T-helper 2 cell treated with Interferon-gamma antibody and Interleukin-4, amounts not matched to agents 5 μg/mL and 100 μg/mL, for 36 hours (primary cell): ENCODE measurements at regions not wholly inside any gene's neighbourhood (a gene's known extent, or its start where the extent isn't known, plus 50 kb on each side); places are given as distances from the start of the nearest gene placed in this dataset.

ENCODE experiments used
- DNase-seq: peaks from one replicate; pipeline ENCODE4 v3.0.0; 2021; ENCODE audit warnings: low spot score
- H3K27ac Mint-ChIP-seq: one replicate; pipeline ENCODE4 v1.8.0; 2021; ENCODE audit warnings: mild to moderate bottlenecking, mixed read lengths
- H3K27me3 Mint-ChIP-seq: one replicate; pipeline ENCODE4 v1.8.0; 2021; ENCODE audit warnings: low read depth, mixed read lengths
- H3K36me3 Mint-ChIP-seq: one replicate; pipeline ENCODE4 v1.8.0; 2021; ENCODE audit warnings: low read depth, mixed read lengths
- H3K4me1 Mint-ChIP-seq: one replicate; pipeline ENCODE4 v1.8.0; 2021; ENCODE audit warnings: low read depth, mixed read lengths
- H3K4me3 Mint-ChIP-seq: one replicate; pipeline ENCODE4 v1.8.0; 2022; ENCODE audit warnings: mild to moderate bottlenecking, moderate library complexity, mixed read lengths
- H3K9me3 Mint-ChIP-seq: one replicate; pipeline ENCODE4 v1.8.0; 2021; ENCODE audit warnings: mixed read lengths

- Mint-ChIP-seq H3K27ac (no peak overlapping the region), H3K4me1 (no peaks in the 10 kb centered on the region), H3K36me3 (no peaks in the 10 kb centered on the region), H3K9me3 (no peaks in the 10 kb centered on the region), H3K4me3 (no peak overlapping the region), H3K27me3 (no peaks in the 10 kb centered on the region)
- no peak for DNase-seq
These were observed 170.5 kb downstream of the TRIM36 start for GRCh38 chr5:114999176-114999575.

DNA sequence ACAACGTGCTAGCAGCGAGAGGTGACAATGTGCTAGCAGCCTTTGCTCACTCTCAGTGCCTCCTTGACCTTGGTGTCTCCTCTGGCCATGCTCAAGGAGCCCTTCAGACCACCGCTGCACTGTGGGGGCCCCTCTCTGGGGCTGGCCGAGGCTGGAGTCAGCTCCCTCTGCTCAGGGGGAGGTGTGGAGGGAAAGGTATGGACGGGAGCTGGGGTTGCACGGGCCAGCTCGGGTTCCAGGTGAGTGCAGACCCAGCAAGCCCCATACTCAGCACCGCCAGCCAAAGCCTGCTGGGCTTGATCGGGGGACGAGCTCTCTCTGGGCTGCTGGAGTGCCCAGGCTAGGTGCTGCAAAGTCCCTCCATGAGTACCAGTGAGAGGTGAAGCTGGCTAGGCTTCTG, 180.2 kb downstream of the TRIM36 start:
- no peaks in the 10 kb centered on the region for H3K27me3 Mint-ChIP-seq
- no peaks in the 10 kb centered on the region for H3K9me3 Mint-ChIP-seq
- no peaks in the 10 kb centered on the region for H3K4me1 Mint-ChIP-seq
- no peaks in the 10 kb centered on the region for H3K36me3 Mint-ChIP-seq
- DNase-seq: no peak
- no peak overlapping the region for H3K4me3 Mint-ChIP-seq
- no peak overlapping the region for H3K27ac Mint-ChIP-seq

DNA sequence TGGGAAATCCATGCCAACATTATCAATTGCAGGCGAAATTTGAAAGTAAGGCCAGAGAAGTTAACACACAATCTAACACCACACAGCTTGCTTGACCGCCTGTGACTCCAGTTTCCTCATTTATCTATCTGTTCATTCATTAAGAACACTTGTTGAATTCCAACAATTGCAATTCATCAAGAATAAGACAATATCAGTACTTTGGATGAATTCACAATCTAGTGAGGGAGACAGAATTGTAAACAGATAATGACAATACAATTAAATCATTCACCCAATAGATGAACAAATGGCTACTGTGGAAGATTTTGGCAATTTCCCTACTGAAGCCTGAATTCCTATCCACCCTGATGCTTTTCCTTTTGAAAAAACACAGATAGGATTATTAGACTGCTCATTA, 181.6 kb downstream of the TRIM36 start:
- H3K27ac Mint-ChIP-seq: no peak overlapping the region
- H3K36me3 Mint-ChIP-seq: no peaks in the 10 kb centered on the region
- H3K4me1 Mint-ChIP-seq: no peaks in the 10 kb centered on the region
- no peak overlapping the region for H3K4me3 Mint-ChIP-seq
- H3K9me3 Mint-ChIP-seq: no peaks in the 10 kb centered on the region
- no peak for DNase-seq
- H3K27me3 Mint-ChIP-seq: no peaks in the 10 kb centered on the region

GRCh38 chr5:114984796-114985195, 184.9 kb downstream of the TRIM36 start:
- Mint-ChIP-seq H3K4me1 (no peaks in the 10 kb centered on the region), H3K27ac (no peak overlapping the region), H3K36me3 (no peaks in the 10 kb centered on the region), H3K9me3 (no peaks in the 10 kb centered on the region), H3K4me3 (no peak overlapping the region), H3K27me3 (no peaks in the 10 kb centered on the region)
- no peak for DNase-seq

DNA sequence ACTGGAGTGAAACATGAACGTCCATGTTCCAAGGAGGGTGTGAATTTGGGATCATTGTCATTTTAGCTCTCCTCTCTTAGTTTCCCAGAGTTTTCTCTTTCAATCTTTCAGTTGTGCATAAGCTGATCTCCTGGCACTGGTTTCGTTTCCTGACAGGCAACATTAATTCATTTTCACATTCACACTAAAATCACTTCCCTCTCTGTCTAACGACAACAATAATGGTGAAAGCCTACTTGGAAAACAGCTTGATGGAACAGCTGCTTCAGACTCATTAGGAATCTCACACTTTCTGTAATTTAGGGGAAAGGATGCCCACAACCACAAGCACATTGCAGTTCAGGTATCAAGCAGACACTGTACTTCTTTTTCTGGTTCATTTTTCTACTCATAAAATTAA, 188.6 kb downstream of the TRIM36 start:
- Mint-ChIP-seq H3K4me1 (no peaks in the 10 kb centered on the region), H3K27me3 (no peaks in the 10 kb centered on the region), H3K36me3 (no peaks in the 10 kb centered on the region), H3K4me3 (no peak overlapping the region), H3K9me3 (no peaks in the 10 kb centered on the region), H3K27ac (no peak overlapping the region)
- DNase-seq: no peak

DNA sequence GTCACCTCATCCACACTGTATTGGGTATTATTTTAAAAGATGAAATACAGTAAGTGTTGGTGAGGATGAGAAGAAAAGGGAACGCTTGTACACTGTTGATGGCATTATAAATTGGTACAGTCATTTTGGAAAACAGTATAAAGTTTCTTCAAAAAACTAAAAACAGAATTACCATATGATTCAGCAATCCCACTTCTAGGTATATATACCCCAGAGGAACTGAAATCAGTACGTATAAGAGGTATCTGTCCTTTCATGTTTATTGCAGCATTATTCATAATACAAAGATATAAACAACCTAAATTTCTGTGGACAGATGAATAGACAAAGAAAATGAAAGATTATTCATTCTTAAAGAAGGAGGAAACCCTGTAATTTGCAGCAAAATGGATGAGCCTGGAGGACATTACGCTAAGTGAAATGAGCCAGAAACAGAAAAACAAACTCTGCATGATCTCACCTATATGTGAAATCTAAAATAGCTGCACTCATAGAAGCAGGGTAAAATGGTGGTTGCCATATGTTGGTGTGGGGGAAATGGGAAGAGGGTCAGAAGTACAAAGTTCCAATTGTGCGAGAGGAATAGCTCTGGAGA, 191.6 kb downstream of the TRIM36 start:
- Mint-ChIP-seq H3K4me1 (no peaks in the 10 kb centered on the region), H3K9me3 (no peaks in the 10 kb centered on the region), H3K36me3 (no peaks in the 10 kb centered on the region), H3K4me3 (no peak overlapping the region), H3K27ac (no peak overlapping the region), H3K27me3 (no peaks in the 10 kb centered on the region)
- no peak for DNase-seq

- H3K4me1 Mint-ChIP-seq: no peaks in the 10 kb centered on the region
- H3K4me3 Mint-ChIP-seq: no peak overlapping the region
- no peak for DNase-seq
- H3K9me3 Mint-ChIP-seq: no peaks in the 10 kb centered on the region
- no peaks in the 10 kb centered on the region for H3K36me3 Mint-ChIP-seq
- H3K27ac Mint-ChIP-seq: no peak overlapping the region
- H3K27me3 Mint-ChIP-seq: no peaks in the 10 kb centered on the region
These were observed 200.2 kb downstream of the TRIM36 start for GRCh38 chr5:114969482-114969881.

DNA sequence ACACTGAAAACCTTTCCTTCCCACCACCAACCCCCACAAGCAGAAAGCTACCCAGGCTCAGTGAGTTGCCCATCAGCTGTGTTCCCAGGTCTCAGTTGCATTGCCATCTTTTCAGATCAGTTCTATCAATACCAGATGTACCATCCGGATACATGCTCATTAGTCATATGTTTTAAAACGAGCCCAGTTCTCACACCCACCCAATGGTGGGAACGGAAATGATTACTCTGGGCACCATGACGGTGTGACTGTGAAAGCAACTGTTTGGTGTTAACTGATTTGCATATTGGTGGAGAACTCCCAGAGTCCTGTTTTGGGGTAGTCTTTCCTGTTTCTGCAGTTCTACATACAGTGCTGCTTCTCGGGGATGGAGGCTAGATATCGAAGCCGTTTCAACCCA, 212.3 kb downstream of the TRIM36 start:
- H3K4me1 Mint-ChIP-seq: no peaks in the 10 kb centered on the region
- no peak overlapping the region for H3K4me3 Mint-ChIP-seq
- no peaks in the 10 kb centered on the region for H3K27me3 Mint-ChIP-seq
- H3K9me3 Mint-ChIP-seq: no peaks in the 10 kb centered on the region
- H3K36me3 Mint-ChIP-seq: no peaks in the 10 kb centered on the region
- H3K27ac Mint-ChIP-seq: no peak overlapping the region
- no peak for DNase-seq

DNA sequence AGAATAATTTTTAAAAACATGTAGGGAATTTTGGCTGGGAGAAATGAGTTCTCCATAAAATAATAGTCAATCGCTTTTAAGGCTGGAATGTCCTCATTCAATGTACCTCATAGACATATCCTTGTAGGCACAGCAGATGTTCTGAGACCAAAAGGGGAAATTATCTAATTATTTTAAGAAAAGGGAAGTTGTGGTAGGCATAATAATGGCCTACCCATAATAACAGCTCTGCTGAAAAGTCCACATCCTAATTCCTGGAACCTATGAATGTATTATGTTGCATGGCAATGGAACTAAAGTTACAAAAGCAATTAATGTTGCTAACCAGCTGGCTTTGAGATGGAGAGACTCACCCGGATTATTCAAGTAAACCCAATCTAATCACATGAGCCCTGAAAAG, 216.1 kb downstream of the TRIM36 start:
- H3K36me3 Mint-ChIP-seq: no peaks in the 10 kb centered on the region
- no peak for DNase-seq
- no peaks in the 10 kb centered on the region for H3K9me3 Mint-ChIP-seq
- no peaks in the 10 kb centered on the region for H3K27me3 Mint-ChIP-seq
- H3K4me3 Mint-ChIP-seq: no peak overlapping the region
- no peak overlapping the region for H3K27ac Mint-ChIP-seq
- no peaks in the 10 kb centered on the region for H3K4me1 Mint-ChIP-seq

- no peaks in the 10 kb centered on the region for H3K9me3 Mint-ChIP-seq
- no peaks in the 10 kb centered on the region for H3K36me3 Mint-ChIP-seq
- H3K4me3 Mint-ChIP-seq: no peak overlapping the region
These were observed 216.8 kb downstream of the TRIM36 start for GRCh38 chr5:114952876-114953275.

DNA sequence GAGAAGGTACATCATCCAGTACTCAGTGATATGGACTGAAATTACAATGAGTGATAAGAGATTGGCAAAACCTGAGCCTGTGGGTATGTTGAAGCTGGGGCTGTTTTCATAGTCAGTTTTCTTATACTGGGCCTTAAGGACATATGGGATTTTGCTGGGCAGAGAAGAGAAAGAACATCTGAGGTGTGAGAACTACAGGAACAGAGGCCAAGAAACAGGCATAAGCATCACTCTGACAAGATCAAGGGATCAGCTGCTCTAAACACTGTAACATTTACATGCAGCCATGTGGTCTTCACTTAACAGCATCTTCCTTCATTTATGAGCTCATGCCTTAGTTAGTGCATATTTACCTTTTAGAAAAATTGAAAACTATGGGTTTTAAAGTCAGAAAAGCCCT, 220.0 kb downstream of the TRIM36 start:
- Mint-ChIP-seq H3K36me3 (no peaks in the 10 kb centered on the region), H3K27ac (no peak overlapping the region), H3K4me1 (no peaks in the 10 kb centered on the region), H3K27me3 (no peaks in the 10 kb centered on the region), H3K9me3 (no peaks in the 10 kb centered on the region), H3K4me3 (no peak overlapping the region)
- no peak for DNase-seq

More at GRCh38 chr5:114952876-114953275, 216.8 kb downstream of the TRIM36 start:
- H3K27me3 Mint-ChIP-seq: no peaks in the 10 kb centered on the region
- DNase-seq: no peak
- H3K27ac Mint-ChIP-seq: no peak overlapping the region
- no peaks in the 10 kb centered on the region for H3K4me1 Mint-ChIP-seq

DNA sequence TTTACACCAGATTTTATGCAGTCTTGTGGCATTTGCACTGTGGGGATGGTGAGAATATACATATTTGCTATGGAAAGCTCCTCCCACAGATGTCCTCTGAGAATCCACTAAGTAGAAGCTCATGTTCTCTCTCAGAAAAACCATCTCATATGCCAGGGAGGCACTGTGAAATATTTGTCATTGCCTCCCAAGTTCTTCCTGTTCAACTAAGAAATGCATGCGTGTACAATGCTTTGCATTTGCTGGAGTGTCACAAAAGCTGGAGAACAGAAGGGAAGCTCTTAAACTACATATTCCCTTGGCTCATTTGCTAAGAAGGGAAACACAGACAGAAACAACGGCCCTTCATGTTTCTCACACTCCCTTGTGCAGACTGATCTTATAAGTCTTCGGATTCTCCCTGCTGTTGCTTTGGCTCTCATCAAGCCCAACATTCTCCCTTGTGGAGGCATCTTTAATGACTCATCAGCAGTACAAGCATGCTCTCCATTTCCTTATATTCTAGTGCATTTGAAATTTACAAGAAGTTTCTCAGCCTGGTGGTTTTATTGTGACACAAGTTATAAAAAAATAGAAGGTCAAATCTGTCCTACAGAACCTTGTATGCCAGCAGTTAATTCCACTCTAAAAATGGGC, 220.6 kb downstream of the TRIM36 start:
- Mint-ChIP-seq H3K27me3 (no peaks in the 10 kb centered on the region), H3K9me3 (no peaks in the 10 kb centered on the region), H3K4me1 (no peaks in the 10 kb centered on the region), H3K27ac (no peak overlapping the region), H3K36me3 (no peaks in the 10 kb centered on the region), H3K4me3 (no peak overlapping the region)
- no peak for DNase-seq

DNA sequence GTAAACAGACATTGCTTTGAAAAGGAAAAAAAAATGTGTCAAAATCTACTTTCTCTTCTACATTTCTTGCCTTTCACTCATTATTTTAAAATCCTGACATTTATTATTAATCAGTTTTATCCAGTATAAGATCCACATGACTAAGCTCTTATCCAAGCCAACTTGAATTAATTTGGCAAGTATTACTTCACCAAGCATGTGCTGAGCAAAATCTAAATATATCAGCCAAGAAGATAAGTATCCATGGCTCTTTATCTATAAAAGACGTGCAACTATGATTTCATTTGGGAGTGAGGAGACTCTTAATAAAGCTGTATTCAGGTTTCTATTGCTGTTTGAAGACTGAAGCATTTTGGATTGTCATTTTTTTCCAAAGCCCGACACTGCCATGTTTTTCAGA, 221.3 kb downstream of the TRIM36 start:
- Mint-ChIP-seq H3K36me3 (no peaks in the 10 kb centered on the region), H3K9me3 (no peaks in the 10 kb centered on the region), H3K27ac (no peak overlapping the region), H3K4me3 (no peak overlapping the region), H3K27me3 (no peaks in the 10 kb centered on the region), H3K4me1 (no peaks in the 10 kb centered on the region)
- DNase-seq: no peak

DNA sequence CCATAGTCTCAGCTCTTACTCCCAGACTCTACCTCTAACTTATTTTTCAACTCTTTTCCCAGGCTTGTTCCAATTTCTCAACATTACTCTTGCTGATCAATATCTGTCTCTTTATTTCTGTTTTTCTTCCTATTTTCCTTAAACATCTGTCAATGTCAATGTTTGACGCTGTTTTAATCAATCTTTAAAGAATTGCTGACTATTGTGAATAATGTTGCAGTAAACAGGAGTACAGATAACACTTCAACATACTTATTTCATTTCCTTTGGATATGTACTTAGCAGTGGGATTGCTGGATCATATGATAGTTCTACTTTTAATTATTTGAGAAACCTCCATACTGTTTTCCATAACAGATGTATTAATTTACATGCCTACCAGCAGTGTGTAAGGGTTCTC, 229.0 kb downstream of the TRIM36 start:
- H3K36me3 Mint-ChIP-seq: no peaks in the 10 kb centered on the region
- H3K27ac Mint-ChIP-seq: no peak overlapping the region
- peaks cover 32% of the 10 kb centered on the region for H3K9me3 Mint-ChIP-seq
- no peak for DNase-seq
- no peaks in the 10 kb centered on the region for H3K27me3 Mint-ChIP-seq
- H3K4me3 Mint-ChIP-seq: no peak overlapping the region
- H3K4me1 Mint-ChIP-seq: no peaks in the 10 kb centered on the region

DNA sequence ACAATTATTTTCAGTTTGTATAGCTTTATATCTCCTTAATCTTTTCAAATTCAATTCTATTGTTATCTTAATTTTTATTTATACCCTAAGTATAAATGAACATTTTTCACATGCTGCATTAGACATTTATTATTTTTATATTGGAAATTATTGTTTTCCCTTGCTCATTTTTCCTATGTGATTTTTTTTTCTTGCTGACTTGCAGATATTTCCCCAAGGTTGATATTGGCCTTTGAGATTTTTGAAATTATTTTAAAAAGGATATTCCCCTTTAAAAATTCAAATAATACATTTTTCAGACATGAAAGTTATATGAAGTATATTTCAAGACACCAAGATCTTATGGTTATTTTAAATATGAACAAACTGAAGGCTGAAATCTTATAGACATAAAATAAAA, 234.2 kb downstream of the TRIM36 start:
- no peak for DNase-seq
- H3K4me3 Mint-ChIP-seq: no peak overlapping the region
- H3K27ac Mint-ChIP-seq: no peak overlapping the region
- peaks cover 27% of the 10 kb centered on the region for H3K9me3 Mint-ChIP-seq
- H3K4me1 Mint-ChIP-seq: no peaks in the 10 kb centered on the region
- H3K27me3 Mint-ChIP-seq: no peaks in the 10 kb centered on the region
- no peaks in the 10 kb centered on the region for H3K36me3 Mint-ChIP-seq
